GM19035 (cell line): ENCODE measurements at regions not wholly inside any gene's neighbourhood (a gene's known extent, or its start where the extent isn't known, plus 50 kb on each side); places are given as distances from the start of the nearest gene placed in this dataset.

Experiments used
- ATAC-seq: cut with Tn5 transposase; IDR thresholded peaks from one replicate; pipeline ENCODE4 v1.9.1; 2021; ENCODE audit not compliant: unreplicated experiment

- no peak for ATAC-seq
These were observed 112.1 kb upstream of the KLF6 start for GRCh38 chr10:3897156-3897555.

GRCh38 chr10:3896161-3896560 is 111.2 kb upstream of the KLF6 start:
- no peak for ATAC-seq

DNA sequence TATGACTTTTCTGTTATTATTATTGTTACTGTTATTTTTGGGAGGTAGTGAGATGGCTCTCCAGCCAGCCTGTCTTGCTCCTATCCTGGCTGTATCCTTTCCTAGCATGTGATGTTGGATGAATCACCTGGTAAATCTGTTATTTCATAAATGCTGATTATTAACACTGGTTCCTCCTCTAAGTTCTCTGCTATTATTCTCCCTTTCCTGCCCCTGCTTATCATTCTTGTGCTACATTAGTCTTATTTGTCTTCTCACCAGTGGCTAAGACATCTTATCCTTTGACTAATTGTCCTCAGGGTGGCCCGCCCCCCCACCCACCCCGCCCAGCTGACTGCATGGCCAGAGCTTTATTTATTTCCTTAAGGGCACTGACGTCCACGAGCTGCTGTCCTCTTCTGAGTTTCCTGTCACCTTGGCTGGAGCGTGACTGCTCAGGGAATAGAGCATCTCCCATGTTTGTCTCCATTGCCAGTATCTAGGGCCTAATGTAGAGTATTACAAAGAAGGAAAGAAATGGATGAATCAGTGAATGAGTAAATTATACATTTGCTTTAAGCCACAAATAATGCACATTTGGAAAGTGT is 110.1 kb upstream of the KLF6 start:
- no peak for ATAC-seq

DNA sequence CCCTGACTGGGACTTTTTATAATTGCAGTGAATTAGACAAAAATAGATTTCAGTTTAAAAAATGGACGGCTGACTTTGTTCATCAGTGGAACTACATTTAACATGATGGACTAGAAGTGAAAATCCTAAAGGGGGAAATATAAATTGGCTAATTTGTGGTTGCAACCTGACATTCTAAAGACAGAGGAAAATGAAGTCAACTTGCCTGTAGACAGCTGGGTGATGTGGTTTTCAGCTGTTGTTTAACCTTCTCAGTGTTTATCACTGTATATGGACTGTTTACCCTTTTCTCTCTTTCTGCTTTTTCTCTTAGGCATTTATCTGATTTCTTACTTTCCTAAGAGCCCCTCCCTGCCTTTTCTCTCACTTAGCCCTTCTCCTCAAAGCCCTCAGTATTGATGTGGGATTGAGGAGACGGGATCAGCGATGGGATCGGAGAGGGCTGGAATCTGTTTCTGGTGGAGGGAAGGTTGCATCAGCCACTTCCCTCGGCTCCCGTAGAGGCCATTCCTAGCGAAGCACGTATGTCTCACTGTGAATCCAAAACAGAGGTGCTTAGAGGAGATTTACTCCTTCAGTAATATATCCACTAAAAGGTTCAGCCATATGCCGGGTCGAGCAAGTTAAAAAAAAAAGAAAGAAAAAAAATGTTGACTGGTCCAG is 109.0 kb upstream of the KLF6 start:
- no peak for ATAC-seq

DNA sequence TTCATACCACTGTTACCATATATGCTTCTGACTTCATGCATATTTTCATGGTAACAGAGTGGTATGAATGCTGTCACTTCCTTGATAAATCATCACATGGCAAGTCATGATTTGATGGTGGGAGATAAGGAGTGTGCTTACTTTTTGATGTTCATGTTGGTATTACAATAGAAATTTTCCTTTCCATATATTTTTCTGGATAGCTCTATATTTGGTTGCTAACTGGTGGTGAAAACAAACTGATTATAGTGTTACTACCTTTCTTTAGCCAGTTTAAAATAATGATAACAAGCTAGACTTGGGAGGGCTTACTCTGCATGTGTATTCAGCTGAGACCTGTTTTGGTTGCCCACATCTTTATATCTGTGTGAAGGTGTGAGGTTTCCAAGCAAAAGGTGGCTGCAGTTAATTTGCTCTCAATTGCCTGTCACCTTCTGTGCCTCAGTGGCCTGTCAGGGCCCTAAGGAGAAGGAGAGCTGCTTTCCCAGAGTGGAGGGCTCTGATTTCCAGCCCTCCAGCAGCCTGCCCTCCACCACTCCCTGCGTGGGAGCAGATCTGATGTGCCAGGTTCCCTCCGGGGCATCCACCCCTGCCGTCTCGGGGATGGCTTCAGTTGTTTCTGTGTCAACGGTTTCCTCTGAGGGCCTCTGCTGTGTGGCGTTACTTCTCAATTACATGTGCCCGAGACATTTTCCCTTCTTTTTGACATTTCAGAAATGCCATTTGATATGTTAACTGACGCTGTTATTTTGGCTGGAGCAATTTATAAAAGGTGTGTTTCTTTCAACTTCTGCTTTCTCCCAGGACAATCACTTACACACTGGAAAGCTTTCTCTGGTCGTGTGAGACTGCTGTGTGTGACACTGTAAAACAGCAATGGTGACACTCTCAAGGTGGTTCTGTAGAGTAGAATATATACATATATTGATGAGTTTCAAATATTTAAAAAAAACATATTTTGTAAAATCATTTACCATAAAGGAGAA is 107.7 kb upstream of the KLF6 start:
- ATAC-seq: no peak

DNA sequence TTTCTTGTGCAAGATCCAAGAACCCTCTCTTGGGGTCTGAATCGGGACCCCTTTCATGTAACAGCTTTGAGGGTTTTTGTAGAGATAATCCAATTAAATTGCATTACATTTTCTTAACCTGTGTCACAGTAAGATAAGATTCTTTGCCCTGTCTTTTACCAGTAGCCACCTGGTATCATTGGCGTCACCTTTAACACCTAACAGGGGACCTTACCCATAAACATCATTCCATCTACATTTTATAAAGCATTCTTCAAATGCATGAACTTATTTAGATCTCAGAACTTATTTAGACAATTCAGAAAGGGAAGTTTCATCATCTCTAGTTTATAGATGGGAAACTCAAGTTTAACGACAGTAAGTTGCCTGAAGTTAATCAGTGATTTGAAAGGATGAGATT is 106.4 kb upstream of the KLF6 start:
- ATAC-seq: no peak

- no peak for ATAC-seq
These were observed 105.8 kb upstream of the KLF6 start for GRCh38 chr10:3890602-3891352.

- ATAC-seq: no peak
These were observed 105.0 kb upstream of the KLF6 start for GRCh38 chr10:3889961-3890522.

GRCh38 chr10:3887885-3888476 is 103.0 kb upstream of the KLF6 start:
- ATAC-seq: peak; percentile 82

DNA sequence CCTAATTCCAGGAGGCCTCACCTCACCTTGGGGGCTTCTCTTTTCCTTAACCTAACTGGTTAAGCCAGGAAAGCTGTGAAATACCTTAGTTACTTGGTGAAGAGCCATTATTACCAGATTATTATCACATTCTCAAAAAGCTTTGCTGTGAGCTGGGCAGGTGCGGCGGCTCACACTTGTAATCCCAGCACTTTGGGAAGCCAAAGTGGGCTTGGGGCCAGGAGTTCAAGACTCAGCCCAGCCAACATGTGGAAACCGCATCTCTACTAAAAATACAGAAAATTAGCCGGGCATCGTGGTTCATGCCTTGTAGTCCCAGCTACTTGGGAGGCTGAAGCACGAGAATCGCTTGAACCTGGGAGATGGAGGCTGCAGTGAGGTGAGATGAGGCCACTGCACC is 102.4 kb upstream of the KLF6 start:
- peak; percentile 23 for ATAC-seq

DNA sequence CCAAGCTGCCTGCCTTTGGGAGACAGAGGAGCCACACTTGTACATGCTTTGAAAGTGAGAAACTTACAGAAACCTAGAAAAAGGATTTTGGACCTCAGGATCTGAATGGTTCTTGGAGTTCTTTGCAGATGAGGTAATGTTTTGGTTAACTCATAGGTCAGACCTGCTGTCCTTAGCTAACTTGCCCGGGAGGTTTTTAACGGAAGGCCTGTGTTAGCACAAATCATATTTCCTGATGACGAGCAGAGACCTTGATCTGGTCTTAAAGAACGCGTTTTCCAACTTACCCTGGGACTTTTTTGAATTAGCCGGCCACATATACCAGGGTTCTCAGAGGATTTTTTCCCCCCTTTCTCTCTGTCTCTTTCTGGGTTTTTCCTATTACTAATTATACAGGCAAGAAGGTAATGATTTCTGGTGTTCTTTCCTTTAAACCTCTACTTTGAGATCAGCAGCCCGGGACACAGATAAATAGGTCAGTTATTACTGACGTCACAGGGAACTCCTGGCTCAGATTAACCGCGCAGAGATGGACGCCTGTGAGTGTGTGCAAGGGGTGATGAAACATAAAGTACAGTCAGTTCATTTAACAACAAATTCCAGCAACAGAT is 101.7 kb upstream of the KLF6 start:
- no peak for ATAC-seq

DNA sequence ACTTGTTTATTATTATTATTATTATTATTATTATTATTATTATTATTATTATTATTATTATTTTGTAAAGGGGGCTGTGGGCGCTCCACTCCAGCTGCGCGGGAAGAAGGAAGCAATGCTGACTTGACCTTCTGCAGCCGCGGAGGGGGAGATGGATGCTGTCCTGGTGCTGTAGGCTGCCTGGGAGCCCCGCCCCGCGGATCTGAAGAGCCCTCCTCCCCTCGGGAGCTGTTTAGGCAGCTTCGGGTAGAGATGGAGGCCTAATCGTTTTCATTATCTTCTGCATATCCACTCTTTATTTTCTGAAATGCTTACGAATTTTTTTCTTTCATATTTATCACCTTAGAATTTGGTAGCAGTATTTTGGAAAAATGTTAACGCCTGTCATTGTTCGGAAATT is 101.2 kb upstream of the KLF6 start:
- no peak for ATAC-seq

DNA sequence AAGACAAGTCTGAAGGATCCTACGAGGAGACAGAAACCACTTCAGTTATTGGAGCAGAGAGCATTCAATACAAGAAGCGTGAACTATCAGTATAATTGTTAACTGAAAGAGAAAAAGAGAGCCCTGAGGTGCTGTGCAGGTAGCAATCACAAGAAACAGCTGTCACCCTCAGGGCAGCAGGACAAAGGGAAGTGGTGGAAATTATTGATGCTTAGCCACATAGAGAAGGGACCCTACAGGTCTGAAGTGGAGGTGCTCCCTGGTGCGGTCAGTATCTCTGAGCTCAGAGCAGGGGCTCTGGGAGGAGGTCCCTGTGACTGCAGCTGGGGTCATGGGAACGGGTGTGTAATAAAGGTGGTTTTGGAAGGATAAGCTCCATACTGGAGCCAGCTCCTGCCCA is 97.8 kb upstream of the KLF6 start:
- ATAC-seq: no peak

- no peak for ATAC-seq
These were observed 96.6 kb upstream of the KLF6 start for GRCh38 chr10:3881622-3882021.

DNA sequence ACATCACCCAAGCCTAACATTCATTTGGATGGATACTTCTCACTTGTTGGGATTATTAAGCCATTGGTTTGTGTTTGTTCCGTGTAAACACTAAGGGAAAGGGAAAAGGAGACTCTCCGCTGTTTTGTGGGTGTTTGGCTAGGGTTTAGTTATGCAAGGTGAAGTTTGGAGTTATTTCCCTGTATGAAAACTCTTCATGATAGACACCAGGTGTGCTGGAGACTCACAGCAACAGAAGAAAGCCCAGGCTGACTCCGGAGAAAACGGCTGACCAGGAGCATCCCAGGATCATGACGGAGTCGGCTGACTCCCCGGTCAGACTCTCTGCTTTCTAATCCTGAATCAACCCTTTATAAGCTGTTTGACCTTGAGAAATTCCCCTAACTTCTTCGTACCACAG is 94.1 kb upstream of the KLF6 start:
- ATAC-seq: no peak

DNA sequence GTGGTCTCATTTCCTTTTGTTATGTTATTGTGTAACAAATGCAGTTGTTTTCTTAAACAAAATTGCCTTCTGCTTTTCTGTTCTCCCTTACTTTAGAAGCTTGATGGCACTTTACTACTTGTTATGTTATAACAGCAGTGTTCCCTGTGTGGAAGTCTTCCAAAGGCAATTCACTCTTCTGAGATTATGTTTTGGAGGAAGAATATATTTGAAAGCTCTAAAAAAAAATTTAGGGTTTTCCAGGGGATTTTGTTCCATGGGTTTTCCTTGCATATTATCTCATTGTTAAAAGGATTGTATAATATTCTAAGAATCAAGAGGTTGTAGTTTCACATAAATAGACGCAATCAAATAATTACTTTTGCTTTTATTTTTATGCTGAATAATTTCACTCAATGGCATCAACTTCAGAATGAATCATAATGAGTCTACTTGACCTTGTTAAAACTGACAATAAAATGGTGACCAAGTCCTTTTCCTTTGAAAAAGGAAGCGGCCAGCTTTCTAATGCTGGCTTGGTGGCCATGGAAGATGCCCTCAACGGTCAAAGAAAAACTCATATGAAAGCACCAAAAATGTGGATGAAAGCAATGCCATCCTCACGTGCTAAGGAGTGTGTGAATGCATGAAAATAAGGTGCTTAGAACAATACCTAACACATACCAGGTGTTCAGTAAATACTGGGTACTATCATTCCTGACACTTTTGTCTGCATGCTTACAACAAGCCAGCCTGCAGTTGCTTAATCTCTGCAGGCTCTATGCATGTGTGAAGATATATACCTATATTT is 92.4 kb upstream of the KLF6 start:
- no peak for ATAC-seq

DNA sequence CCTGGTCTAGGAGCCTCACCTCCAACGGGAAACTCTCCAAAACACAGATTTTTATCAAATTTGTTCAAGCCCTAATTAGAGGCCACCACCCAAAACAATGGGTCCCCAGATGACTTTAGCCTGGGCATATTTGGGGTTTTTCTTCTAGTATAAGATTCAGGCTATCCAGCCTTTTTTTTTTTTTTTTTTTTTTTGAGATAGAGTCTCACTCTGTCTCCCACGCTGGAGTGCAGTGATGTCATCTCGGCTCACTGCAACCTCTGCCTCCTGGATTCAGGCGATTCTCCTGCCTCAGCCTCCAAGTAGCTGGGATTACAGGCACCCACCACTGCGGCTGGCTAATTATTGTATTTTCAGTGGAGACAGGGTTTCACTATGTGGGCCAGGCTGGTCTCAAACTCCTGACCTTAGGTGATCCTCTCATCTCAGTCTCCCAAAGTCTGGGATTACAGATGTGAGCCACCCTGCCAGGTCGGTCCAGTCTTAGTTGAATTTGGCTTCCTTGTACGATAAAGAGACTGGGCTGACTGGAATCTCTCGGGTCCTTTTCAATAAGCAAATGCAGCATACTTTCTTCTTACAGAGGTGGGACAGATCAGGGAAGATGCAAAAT is 91.4 kb upstream of the KLF6 start:
- no peak for ATAC-seq

- ATAC-seq: no peak
These were observed 90.8 kb upstream of the KLF6 start for GRCh38 chr10:3875842-3876235.
